AML-193 (cell line): ENCODE measurements at regions not wholly inside any gene's neighbourhood (a gene's known extent, or its start where the extent isn't known, plus 50 kb on each side); places are given as distances from the start of the nearest gene placed in this dataset.
"Not testable (repeated sequence)": the region's sequence is repeated elsewhere in the genome, so short reads cannot be mapped to it uniquely, and the experiment has no call there.

Experiments used
- DNase-seq, 2 experiments: peaks; one replicate each; lab custom pipeline; 2025; lab: John Stamatoyannopoulos, UW

- no peak for DNase-seq
Measured at GRCh38 chr9:28923351-28923750, 1350.1 kb upstream of the C9orf72 start.

GRCh38 chr9:28925157-28925556, 1351.9 kb upstream of the C9orf72 start:
- no peak for DNase-seq

- no peak for DNase-seq
Measured at GRCh38 chr9:28926306-28926705, 1353.0 kb upstream of the C9orf72 start.

- no peak for DNase-seq
Measured at GRCh38 chr9:28927691-28928090, 1354.4 kb upstream of the C9orf72 start.

- no peak for DNase-seq
Measured at GRCh38 chr9:28929433-28929832, 1356.2 kb upstream of the C9orf72 start.

GRCh38 chr9:28930766-28931165, 1357.5 kb upstream of the C9orf72 start:
- no peak for DNase-seq

- no peak for DNase-seq
Measured at GRCh38 chr9:28934111-28934510, 1360.8 kb upstream of the C9orf72 start.

GRCh38 chr9:28938981-28939380, 1365.7 kb upstream of the C9orf72 start:
- DNase-seq: no peak

GRCh38 chr9:28941856-28942255, 1368.6 kb upstream of the C9orf72 start:
- no peak for DNase-seq

- DNase-seq: no peak
Measured at GRCh38 chr9:28942941-28943340, 1369.7 kb upstream of the C9orf72 start.

- DNase-seq: no peak
Measured at GRCh38 chr9:28946648-28947047, 1373.4 kb upstream of the C9orf72 start.

GRCh38 chr9:28951945-28952344, 1378.7 kb upstream of the C9orf72 start:
- DNase-seq: peak in 1 of 2 experiments; percentile 6

- no peak for DNase-seq
Measured at GRCh38 chr9:28956116-28956880, 1383.0 kb upstream of the C9orf72 start.

GRCh38 chr9:28960602-28961001, 1387.3 kb upstream of the C9orf72 start:
- no peak for DNase-seq

GRCh38 chr9:28961623-28962022, 1388.3 kb upstream of the C9orf72 start:
- no peak for DNase-seq

GRCh38 chr9:28967226-28967625, 1393.9 kb upstream of the C9orf72 start:
- no peak for DNase-seq

GRCh38 chr9:28970241-28970654, 1397.0 kb upstream of the C9orf72 start:
- no peak for DNase-seq

GRCh38 chr9:28971881-28972280, 1398.6 kb upstream of the C9orf72 start:
- no peak for DNase-seq

- no peak for DNase-seq
Measured at GRCh38 chr9:28976250-28976649, 1403.0 kb upstream of the C9orf72 start.

- DNase-seq: no peak
Measured at GRCh38 chr9:28976684-28977083, 1403.4 kb upstream of the C9orf72 start.

- no peak for DNase-seq
Measured at GRCh38 chr9:28981129-28981528, 1407.8 kb upstream of the C9orf72 start.

GRCh38 chr9:28981711-28982110, 1408.4 kb upstream of the C9orf72 start:
- no peak for DNase-seq

- DNase-seq: no peak
Measured at GRCh38 chr9:28984016-28984415, 1410.7 kb upstream of the C9orf72 start.

GRCh38 chr9:28990009-28990408, 1416.7 kb upstream of the C9orf72 start:
- not testable (repeated sequence) for DNase-seq
